ENCODE measurements at regions not wholly inside any gene's neighbourhood (a gene's known extent, or its start where the extent isn't known, plus 50 kb on each side); places are given as distances from the start of the nearest gene placed in this dataset.

DNA sequence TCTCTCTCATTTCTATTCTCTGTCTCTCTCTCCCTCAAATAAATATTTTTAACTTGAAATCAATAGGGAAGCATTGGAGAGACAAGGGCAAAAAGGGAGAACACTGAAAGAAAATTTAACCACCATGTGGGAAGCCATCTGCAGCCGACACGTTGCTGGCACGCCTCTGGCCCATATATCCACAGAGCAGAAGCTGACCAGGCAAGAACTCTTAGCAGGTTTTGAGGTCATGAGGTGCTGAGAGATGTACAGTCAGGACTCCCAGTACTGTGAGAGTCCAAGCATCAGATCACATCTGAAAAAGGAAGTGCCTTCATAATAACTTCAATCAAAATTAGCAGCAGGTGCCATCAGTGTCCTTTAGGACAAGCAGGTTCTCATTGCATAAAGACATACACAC, 156.6 kb downstream of the AKAIN1 start:
- Histone ChIP-seq H3K4me1 (ENCODE audit: insufficient read depth, low read length) (no peaks in the 10 kb centered on the region), H3K4me3 (ENCODE audit: low read length) (no peak overlapping the region), H3K27ac (ENCODE audit: low read depth, low read length) (no peak overlapping the region), H3K9me3 (ENCODE audit: low read length) (no peaks in the 10 kb centered on the region), H3K36me3 (ENCODE audit: insufficient read depth, low read length) (no peaks in the 10 kb centered on the region), H3K27me3 (ENCODE audit: insufficient read depth, low read length, poor library complexity, severe bottlenecking) (no peaks in the 10 kb centered on the region)
- CTCF ChIA-PET, result no interaction called here
- peaks cover 3 to 11% (median 5%) of the 10 kb centered on the region in 5 donors for H3K9me3 Mint-ChIP-seq
- no peak overlapping the region for H3K4me3 Mint-ChIP-seq
- no peak for DNase-seq
- POLR2A ChIA-PET, result no interaction called here
- H3K27me3 Mint-ChIP-seq, result peaks cover 2 to 5% of the 10 kb centered on the region in 2 donors
- no peaks in the 10 kb centered on the region for H3K36me3 Mint-ChIP-seq
- no peak overlapping the region for H3K27ac Mint-ChIP-seq
- H3K4me1 Mint-ChIP-seq, result no peaks in the 10 kb centered on the region

DNA sequence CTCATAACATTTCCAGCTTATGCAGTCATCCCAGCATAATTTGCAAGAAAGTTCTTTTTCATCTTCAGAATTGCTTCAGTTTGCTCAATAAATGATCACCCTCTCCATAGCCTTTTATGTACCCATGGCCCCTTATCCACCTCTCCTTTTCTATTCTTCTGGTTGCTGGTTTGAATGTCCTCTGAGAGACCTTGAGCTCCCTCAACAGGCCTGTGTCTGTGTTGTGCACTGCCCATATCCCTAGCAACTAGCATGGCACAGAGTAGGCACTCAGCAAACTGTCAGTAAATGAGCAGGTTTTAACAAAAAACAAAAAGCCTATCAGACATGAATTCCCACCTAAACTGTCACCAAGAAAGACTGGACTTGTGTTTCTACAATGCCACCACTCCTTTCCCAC, 160.5 kb downstream of the AKAIN1 start:
- POLR2A ChIA-PET, result no interaction called here
- no peaks in the 10 kb centered on the region for H3K36me3 Mint-ChIP-seq
- CTCF ChIA-PET, result no interaction called here
- H3K4me3 ChIP-seq (ENCODE audit: low read length), result no peak overlapping the region
- H3K4me1 Mint-ChIP-seq, result no peaks in the 10 kb centered on the region
- H3K36me3 ChIP-seq (ENCODE audit: insufficient read depth, low read length), result no peaks in the 10 kb centered on the region
- no peak overlapping the region for H3K27ac ChIP-seq (ENCODE audit: low read depth, low read length)
- H3K27me3 ChIP-seq (ENCODE audit: insufficient read depth, low read length, poor library complexity, severe bottlenecking), result no peaks in the 10 kb centered on the region
- H3K27ac Mint-ChIP-seq, result no peak overlapping the region
- H3K27me3 Mint-ChIP-seq, result peaks cover 2 to 5% of the 10 kb centered on the region in 2 donors
- peaks cover 7 to 19% (median 9%) of the 10 kb centered on the region in 5 donors for H3K9me3 Mint-ChIP-seq
- no peaks in the 10 kb centered on the region for H3K4me1 ChIP-seq (ENCODE audit: insufficient read depth, low read length)
- DNase-seq, result no peak
- no peak overlapping the region for H3K4me3 Mint-ChIP-seq
- H3K9me3 ChIP-seq (ENCODE audit: low read length), result no peaks in the 10 kb centered on the region

DNA sequence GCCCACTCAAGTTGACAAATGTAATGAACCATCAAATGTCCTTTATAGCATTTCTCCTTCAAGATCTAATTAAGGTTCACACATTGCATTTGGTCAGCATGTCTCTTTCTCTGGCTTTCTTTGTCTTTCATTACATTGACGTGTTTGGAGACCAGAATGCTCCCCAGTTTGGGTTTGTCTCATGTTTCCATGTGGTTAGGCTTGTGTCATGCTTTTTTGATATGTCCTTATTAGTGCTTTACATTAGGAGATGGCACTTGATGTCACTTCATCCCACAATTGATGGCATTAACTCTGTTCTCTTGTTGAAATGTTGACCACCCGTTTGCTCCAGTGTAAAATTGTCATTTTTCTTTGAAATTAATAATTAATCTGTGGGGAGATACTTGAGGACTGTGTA, 165.8 kb downstream of the AKAIN1 start:
- ChIA-PET POLR2A (no interaction called here), CTCF (no interaction called here)
- H3K36me3 Mint-ChIP-seq, result no peaks in the 10 kb centered on the region
- no peak overlapping the region for H3K4me3 ChIP-seq (ENCODE audit: low read length)
- H3K36me3 ChIP-seq (ENCODE audit: insufficient read depth, low read length), result no peaks in the 10 kb centered on the region
- DNase-seq, result no peak
- no peaks in the 10 kb centered on the region for H3K4me1 ChIP-seq (ENCODE audit: insufficient read depth, low read length)
- H3K27ac ChIP-seq (ENCODE audit: low read depth, low read length), result no peak overlapping the region
- no peak overlapping the region for H3K4me3 Mint-ChIP-seq
- no peak overlapping the region for H3K27ac Mint-ChIP-seq
- H3K9me3 ChIP-seq (ENCODE audit: low read length), result no peaks in the 10 kb centered on the region
- H3K27me3 Mint-ChIP-seq, result peaks cover 0 to under 1% of the 10 kb centered on the region in 2 donors
- no peaks in the 10 kb centered on the region for H3K4me1 Mint-ChIP-seq
- peaks cover 4 to 13% (median 11%) of the 10 kb centered on the region in 5 donors for H3K9me3 Mint-ChIP-seq
- H3K27me3 ChIP-seq (ENCODE audit: insufficient read depth, low read length, poor library complexity, severe bottlenecking), result no peaks in the 10 kb centered on the region

DNA sequence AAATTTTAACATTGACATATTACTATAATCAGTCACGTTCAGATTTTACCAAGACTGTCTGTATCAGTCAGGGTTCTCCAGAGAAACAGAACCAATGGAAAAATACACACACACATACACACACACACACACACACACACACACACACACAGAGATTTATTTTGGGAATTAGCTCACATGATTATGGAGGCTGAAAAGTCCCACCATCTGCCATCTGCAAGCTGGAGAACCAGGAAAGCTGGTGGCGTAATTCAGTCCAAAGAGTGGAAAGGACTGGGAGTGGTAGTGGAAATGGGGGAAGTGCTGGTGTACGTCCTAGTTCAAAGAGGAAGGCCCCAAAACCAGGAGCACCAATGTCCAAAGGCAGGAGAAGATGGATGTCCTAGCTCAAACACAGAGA, 166.4 kb downstream of the AKAIN1 start:
- no peaks in the 10 kb centered on the region for H3K9me3 ChIP-seq (ENCODE audit: low read length)
- Mint-ChIP-seq H3K9me3 (peaks cover 3 to 11% (median 8%) of the 10 kb centered on the region in 5 donors), H3K36me3 (no peaks in the 10 kb centered on the region), H3K27me3 (no peaks in the 10 kb centered on the region), H3K4me1 (no peaks in the 10 kb centered on the region), H3K4me3 (no peak overlapping the region), H3K27ac (no peak overlapping the region)
- DNase-seq, result no peak
- no peaks in the 10 kb centered on the region for H3K4me1 ChIP-seq (ENCODE audit: insufficient read depth, low read length)
- no peaks in the 10 kb centered on the region for H3K27me3 ChIP-seq (ENCODE audit: insufficient read depth, low read length, poor library complexity, severe bottlenecking)
- CTCF ChIA-PET, result no interaction called here
- no peak overlapping the region for H3K4me3 ChIP-seq (ENCODE audit: low read length)
- no peak overlapping the region for H3K27ac ChIP-seq (ENCODE audit: low read depth, low read length)
- POLR2A ChIA-PET, result no interaction called here
- no peaks in the 10 kb centered on the region for H3K36me3 ChIP-seq (ENCODE audit: insufficient read depth, low read length)

DNA sequence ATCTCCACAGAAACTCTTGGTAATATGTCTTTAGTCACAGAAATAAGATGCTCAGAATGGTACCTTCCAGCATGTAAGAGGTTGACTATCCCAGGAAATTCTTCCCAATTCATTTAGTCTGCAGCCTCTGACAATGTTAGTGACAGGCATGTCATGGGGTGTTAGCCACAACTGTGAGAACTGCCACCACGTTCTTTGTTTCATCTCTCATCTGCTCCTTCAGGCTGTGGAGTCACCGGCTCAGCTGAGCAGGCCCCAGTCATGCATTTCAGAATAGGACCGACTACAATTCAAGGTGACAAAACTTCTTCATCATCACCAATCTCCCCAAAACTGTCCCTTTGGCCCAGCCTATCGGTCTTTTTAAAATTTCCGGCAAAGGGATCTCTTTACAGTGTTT, 167.5 kb downstream of the AKAIN1 start:
- CTCF ChIA-PET, result no interaction called here

DNA sequence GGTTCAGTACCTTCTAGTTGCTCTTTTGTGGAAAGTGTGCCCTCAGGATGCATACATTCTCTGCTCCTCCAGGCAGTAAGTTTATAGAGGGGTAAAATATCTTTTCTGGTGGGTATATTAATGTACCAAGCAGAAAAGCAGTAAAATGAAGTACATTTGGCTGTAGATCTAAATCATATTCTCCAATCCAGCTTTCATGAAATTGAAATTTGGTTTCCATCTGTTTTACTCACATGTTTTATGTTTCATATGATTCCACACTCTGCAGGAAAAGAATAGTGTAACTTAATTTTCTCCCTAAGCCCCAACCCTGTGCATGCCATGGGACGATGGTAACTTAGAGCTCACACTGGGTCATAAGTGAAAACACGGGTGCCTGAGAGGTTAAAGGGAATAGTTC, 172.3 kb downstream of the AKAIN1 start:
- DNase-seq, result no peak
- H3K27ac Mint-ChIP-seq, result no peak overlapping the region
- Histone ChIP-seq H3K27ac (ENCODE audit: low read depth, low read length) (no peak overlapping the region), H3K9me3 (ENCODE audit: low read length) (no peaks in the 10 kb centered on the region), H3K4me3 (ENCODE audit: low read length) (no peak overlapping the region), H3K4me1 (ENCODE audit: insufficient read depth, low read length) (no peaks in the 10 kb centered on the region), H3K27me3 (ENCODE audit: insufficient read depth, low read length, poor library complexity, severe bottlenecking) (no peaks in the 10 kb centered on the region), H3K36me3 (ENCODE audit: insufficient read depth, low read length) (no peaks in the 10 kb centered on the region)
- no peak overlapping the region for H3K4me3 Mint-ChIP-seq
- CTCF ChIA-PET, result no interaction called here
- POLR2A ChIA-PET, result no interaction called here
- H3K4me1 Mint-ChIP-seq, result no peaks in the 10 kb centered on the region
- no peaks in the 10 kb centered on the region for H3K27me3 Mint-ChIP-seq
- no peaks in the 10 kb centered on the region for H3K36me3 Mint-ChIP-seq
- peaks cover 0 to 5% (median 1%) of the 10 kb centered on the region in 5 donors for H3K9me3 Mint-ChIP-seq

More for the DNA sequence above, 167.5 kb downstream of the AKAIN1 start:
- H3K9me3 Mint-ChIP-seq, result peaks cover 2 to 11% (median 5%) of the 10 kb centered on the region in 5 donors
- no peaks in the 10 kb centered on the region for H3K27me3 Mint-ChIP-seq
- no peak overlapping the region for H3K4me3 Mint-ChIP-seq
- no peaks in the 10 kb centered on the region for H3K9me3 ChIP-seq (ENCODE audit: low read length)
- no peak overlapping the region for H3K27ac ChIP-seq (ENCODE audit: low read depth, low read length)
- H3K36me3 ChIP-seq (ENCODE audit: insufficient read depth, low read length), result no peaks in the 10 kb centered on the region
- no peaks in the 10 kb centered on the region for H3K4me1 ChIP-seq (ENCODE audit: insufficient read depth, low read length)
- no peak overlapping the region for H3K27ac Mint-ChIP-seq
- H3K4me3 ChIP-seq (ENCODE audit: low read length), result no peak overlapping the region
- H3K36me3 Mint-ChIP-seq, result no peaks in the 10 kb centered on the region
- POLR2A ChIA-PET, result no interaction called here
- no peaks in the 10 kb centered on the region for H3K4me1 Mint-ChIP-seq
- no peak for DNase-seq
- no peaks in the 10 kb centered on the region for H3K27me3 ChIP-seq (ENCODE audit: insufficient read depth, low read length, poor library complexity, severe bottlenecking)

DNA sequence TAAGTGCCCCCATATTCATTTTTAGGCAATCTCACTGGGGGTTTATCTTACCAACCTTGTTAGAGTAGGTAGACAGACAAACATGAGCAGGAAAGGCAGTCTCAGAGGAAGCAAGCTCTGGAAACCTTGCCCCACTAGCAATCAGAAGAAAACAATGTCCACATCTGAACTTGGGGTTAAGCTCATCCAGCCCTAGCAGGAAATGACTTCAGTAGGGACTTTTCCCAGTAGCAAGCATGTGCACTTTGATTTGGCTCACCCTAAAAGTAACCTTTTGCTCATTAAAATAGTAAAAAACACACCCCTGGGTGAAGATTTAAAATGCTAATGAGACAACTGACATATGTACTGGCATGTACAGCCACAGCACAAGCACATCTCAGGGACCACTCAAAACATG, 175.5 kb downstream of the AKAIN1 start:
- Mint-ChIP-seq H3K4me1 (no peaks in the 10 kb centered on the region), H3K27ac (no peak overlapping the region), H3K27me3 (peaks cover 0 to 3% of the 10 kb centered on the region in 2 donors), H3K9me3 (peaks cover 0 to 5% (median 2%) of the 10 kb centered on the region in 5 donors), H3K4me3 (no peak overlapping the region), H3K36me3 (no peaks in the 10 kb centered on the region)
- Histone ChIP-seq H3K27me3 (ENCODE audit: insufficient read depth, low read length, poor library complexity, severe bottlenecking) (no peaks in the 10 kb centered on the region), H3K36me3 (ENCODE audit: insufficient read depth, low read length) (no peaks in the 10 kb centered on the region), H3K9me3 (ENCODE audit: low read length) (no peaks in the 10 kb centered on the region), H3K4me3 (ENCODE audit: low read length) (no peak overlapping the region), H3K27ac (ENCODE audit: low read depth, low read length) (no peak overlapping the region), H3K4me1 (ENCODE audit: insufficient read depth, low read length) (no peaks in the 10 kb centered on the region)
- ChIA-PET CTCF (no interaction called here), POLR2A (no interaction called here)
- no peak for DNase-seq

DNA sequence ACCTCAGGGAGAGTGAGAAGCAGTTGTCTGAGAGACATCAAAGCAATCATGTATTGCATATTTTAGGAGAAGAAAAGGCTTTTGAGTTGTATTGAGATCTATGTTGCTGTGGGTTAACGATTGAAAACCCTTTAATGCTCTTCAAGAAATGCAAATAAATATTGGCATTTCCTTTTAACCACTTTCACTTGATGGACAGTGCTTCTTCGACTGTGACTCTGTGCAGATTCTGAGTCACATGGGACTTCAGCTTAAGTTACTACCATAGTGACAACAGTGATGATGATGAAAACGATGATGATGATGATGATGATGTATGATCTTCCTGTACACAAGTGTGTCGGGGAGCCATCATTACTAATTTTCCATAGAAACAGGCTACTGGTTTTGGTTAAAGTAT, 181.8 kb downstream of the AKAIN1 start:
- Mint-ChIP-seq H3K4me3 (no peak overlapping the region), H3K4me1 (no peaks in the 10 kb centered on the region), H3K27me3 (peaks cover 0 to 4% of the 10 kb centered on the region in 2 donors), H3K36me3 (no peaks in the 10 kb centered on the region), H3K27ac (no peak overlapping the region), H3K9me3 (peaks cover 0 to 14% (median 8%) of the 10 kb centered on the region in 5 donors)
- H3K36me3 ChIP-seq (ENCODE audit: insufficient read depth, low read length), result no peaks in the 10 kb centered on the region
- no peak for DNase-seq
- H3K4me3 ChIP-seq (ENCODE audit: low read length), result no peak overlapping the region
- no peaks in the 10 kb centered on the region for H3K9me3 ChIP-seq (ENCODE audit: low read length)
- H3K27me3 ChIP-seq (ENCODE audit: insufficient read depth, low read length, poor library complexity, severe bottlenecking), result no peaks in the 10 kb centered on the region
- POLR2A ChIA-PET, result no interaction called here
- no peak overlapping the region for H3K27ac ChIP-seq (ENCODE audit: low read depth, low read length)
- CTCF ChIA-PET, result no interaction called here
- no peaks in the 10 kb centered on the region for H3K4me1 ChIP-seq (ENCODE audit: insufficient read depth, low read length)
